ENCODE measurements at regions not wholly inside any gene's neighbourhood (a gene's known extent, or its start where the extent isn't known, plus 50 kb on each side); places are given as distances from the start of the nearest gene placed in this dataset.

- DNase-seq (ENCODE audit: low read depth in 2 of 2), result no peak
Observed at GRCh38 chr15:77737238-77738037, 104.7 kb upstream of the LINGO1 start.

- no peak for DNase-seq (ENCODE audit: low read depth in 2 of 2)
Observed at GRCh38 chr15:77734306-77734705, 101.6 kb upstream of the LINGO1 start.

GRCh38 chr15:77733579-77734300 is 101.0 kb upstream of the LINGO1 start:
- no peak for DNase-seq (ENCODE audit: low read depth in 2 of 2)

GRCh38 chr15:77732514-77733335 is 100.0 kb upstream of the LINGO1 start:
- no peak for DNase-seq (ENCODE audit: low read depth in 2 of 2)

- DNase-seq (ENCODE audit: low read depth in 2 of 2), result no peak
Observed at GRCh38 chr15:77731945-77732344, 99.2 kb upstream of the LINGO1 start.

- no peak for DNase-seq (ENCODE audit: low read depth in 2 of 2)
Observed at GRCh38 chr15:77731067-77731466, 98.4 kb upstream of the LINGO1 start.

- no peak for DNase-seq (ENCODE audit: low read depth in 2 of 2)
Observed at GRCh38 chr15:77727635-77728304, 95.1 kb upstream of the LINGO1 start.

GRCh38 chr15:77724715-77725114 is 92.0 kb upstream of the LINGO1 start:
- no peak for DNase-seq (ENCODE audit: low read depth in 2 of 2)

GRCh38 chr15:77723756-77724155 is 91.0 kb upstream of the LINGO1 start:
- DNase-seq (ENCODE audit: low read depth in 2 of 2), result no peak

- no peak for DNase-seq (ENCODE audit: low read depth in 2 of 2)
Observed at GRCh38 chr15:77722759-77723460, 90.2 kb upstream of the LINGO1 start.

- DNase-seq (ENCODE audit: low read depth in 2 of 2), result no peak
Observed at GRCh38 chr15:77721963-77722362, 89.3 kb upstream of the LINGO1 start.

- DNase-seq (ENCODE audit: low read depth in 2 of 2), result no peak
Observed at GRCh38 chr15:77720655-77721054, 87.9 kb upstream of the LINGO1 start.

GRCh38 chr15:77720173-77720572 is 87.5 kb upstream of the LINGO1 start:
- DNase-seq (ENCODE audit: low read depth in 2 of 2), result no peak

GRCh38 chr15:77719450-77719849 is 86.7 kb upstream of the LINGO1 start:
- no peak for DNase-seq (ENCODE audit: low read depth in 2 of 2)

- DNase-seq (ENCODE audit: low read depth in 2 of 2), result no peak
Observed at GRCh38 chr15:77717333-77717990, 84.8 kb upstream of the LINGO1 start.

GRCh38 chr15:77716632-77717332 is 84.1 kb upstream of the LINGO1 start:
- no peak for DNase-seq (ENCODE audit: low read depth in 2 of 2)

- no peak for DNase-seq (ENCODE audit: low read depth in 2 of 2)
Observed at GRCh38 chr15:77715860-77716259, 83.1 kb upstream of the LINGO1 start.

GRCh38 chr15:77715051-77715450 is 82.3 kb upstream of the LINGO1 start:
- DNase-seq (ENCODE audit: low read depth in 2 of 2), result no peak

GRCh38 chr15:77714555-77714954 is 81.8 kb upstream of the LINGO1 start:
- DNase-seq (ENCODE audit: low read depth in 2 of 2), result no peak

- no peak for DNase-seq (ENCODE audit: low read depth in 2 of 2)
Observed at GRCh38 chr15:77714023-77714422, 81.3 kb upstream of the LINGO1 start.

Measured in stimulated activated CD4-positive, alpha-beta T cell treated with anti-CD3 and anti-CD28 coated beads, Interleukin-1b, Interleukin-23, amount 100 ng/mL, for 4 hours (primary cell).